Neuronal stem cell (in vitro differentiated cells): ENCODE measurements at regions not wholly inside any gene's neighbourhood (a gene's known extent, or its start where the extent isn't known, plus 50 kb on each side); places are given as distances from the start of the nearest gene placed in this dataset.

ENCODE experiments used
- DNase-seq: peaks from one replicate; pipeline ENCODE4 v3.0.0-alpha.2; 2013; ENCODE audit warnings: low spot score
- H2AFZ ChIP-seq: one replicate; pipeline ENCODE4 v1.6.1; 2013; ENCODE audit warnings: mild to moderate bottlenecking, low read length, inconsistent platforms
- H2AK5ac ChIP-seq: 2 replicates; pipeline ENCODE4 v1.6.1; 2013; ENCODE audit warnings: low read depth, mild to moderate bottlenecking, inconsistent platforms, low read length, moderate library complexity, mixed read lengths
- H2BK120ac ChIP-seq: 2 replicates; pipeline ENCODE4 v1.6.1; 2013; ENCODE audit warnings: low read depth, mild to moderate bottlenecking, inconsistent platforms, low read length, moderate library complexity, mixed read lengths
- H2BK12ac ChIP-seq: one replicate; pipeline ENCODE4 v1.6.1; 2013; ENCODE audit warnings: low read length, inconsistent platforms
- H2BK15ac ChIP-seq: 2 replicates; pipeline ENCODE4 v1.6.1; 2013; ENCODE audit warnings: mild to moderate bottlenecking, low read length, inconsistent platforms, mixed read lengths
- H2BK5ac ChIP-seq: one replicate; pipeline ENCODE4 v1.6.1; 2013; ENCODE audit warnings: inconsistent platforms, mild to moderate bottlenecking, low read length, moderate library complexity
- H3K14ac ChIP-seq: one replicate; pipeline ENCODE4 v1.6.1; 2013; ENCODE audit warnings: low read length, inconsistent platforms
- H3K18ac ChIP-seq: 2 replicates; pipeline ENCODE4 v1.6.1; 2013; ENCODE audit warnings: low read length, inconsistent platforms
- H3K23ac ChIP-seq: 2 replicates; pipeline ENCODE4 v1.6.1; 2013; ENCODE audit warnings: low read depth, mild to moderate bottlenecking, mixed read lengths, low read length, inconsistent platforms; ENCODE audit not compliant: poor library complexity
- H3K27ac ChIP-seq: replicated peaks from 3 replicates; pipeline ENCODE4 v1.5.1; 2013; ENCODE audit warnings: low read length, inconsistent platforms
- H3K27me3 ChIP-seq, 3 experiments: 2 replicates each; pipeline ENCODE4 v1.6.1; 2013; ENCODE audit warnings: low read length in 3 of 3, mild to moderate bottlenecking in 2 of 3, inconsistent platforms in 1 of 3, low read depth in 1 of 3, mixed read lengths in 1 of 3, moderate library complexity in 1 of 3; ENCODE audit not compliant: control insufficient read depth in 3 of 3, insufficient read depth in 3 of 3
- H3K36me3 ChIP-seq, 2 donors: replicated peaks in 1 of 2; 2 replicates each; pipeline ENCODE4 v1.6.1; 2013; ENCODE audit warnings: low read length in 2 of 2; ENCODE audit not compliant: control insufficient read depth in 2 of 2, insufficient read depth in 2 of 2
- H3K4ac ChIP-seq: 2 replicates; pipeline ENCODE4 v1.6.1; 2013; ENCODE audit warnings: inconsistent platforms, mild to moderate bottlenecking, low read length, moderate library complexity
- H3K4me1 ChIP-seq, 2 donors: 1 replicate in 1 of 2; 2 replicates in 1 of 2; pipeline ENCODE4 v1.6.1; 2013; ENCODE audit warnings: low read length in 2 of 2, low read depth in 1 of 2; ENCODE audit not compliant: control insufficient read depth in 2 of 2, insufficient read depth in 1 of 2
- H3K4me2 ChIP-seq: one replicate; pipeline ENCODE4 v1.6.1; 2013; ENCODE audit warnings: mild to moderate bottlenecking, low read length, inconsistent platforms; ENCODE audit not compliant: insufficient read depth, poor library complexity, severe bottlenecking
- H3K4me3 ChIP-seq, 2 donors: 2 replicates each; pipeline ENCODE4 v1.5.1; 2013; ENCODE audit warnings: low read length in 2 of 2, mild to moderate bottlenecking in 2 of 2, inconsistent platforms in 1 of 2, moderate library complexity in 1 of 2
- H3K79me1 ChIP-seq: one replicate; pipeline ENCODE4 v1.6.1; 2013; ENCODE audit warnings: low read depth, mild to moderate bottlenecking, inconsistent platforms, low read length, moderate library complexity
- H3K9ac ChIP-seq: one replicate; pipeline ENCODE4 v1.6.1; 2013; ENCODE audit warnings: mild to moderate bottlenecking, low read depth, low read length, inconsistent platforms; ENCODE audit not compliant: poor library complexity
- H3K9me3 ChIP-seq, 2 donors: replicated peaks in 1 of 2; 2 replicates each; pipeline versions ENCODE3 to v1.6.1; 2013; ENCODE audit warnings: low read length in 2 of 2, mild to moderate bottlenecking in 2 of 2, inconsistent platforms in 1 of 2, low read depth in 1 of 2, mixed read lengths in 1 of 2, moderate library complexity in 1 of 2; ENCODE audit not compliant: control insufficient read depth in 2 of 2, insufficient read depth in 1 of 2
- H4K8ac ChIP-seq: one replicate; pipeline ENCODE4 v1.6.1; 2013; ENCODE audit warnings: low read depth, mild to moderate bottlenecking, inconsistent platforms, low read length, moderate library complexity
- H4K91ac ChIP-seq: one replicate; pipeline ENCODE4 v1.6.1; 2013; ENCODE audit warnings: low read length, low read depth, mild to moderate bottlenecking, inconsistent platforms; ENCODE audit not compliant: poor library complexity
- WGBS, 2 donors: extraction: QIAGEN DNeasy Blood & Tissue Kit; methylation state at CpG; one replicate each; pipeline ENCODE4 v1.1.7; 2013; ENCODE audit warnings: missing lambda C conversion rate in 2 of 2, mixed read lengths in 1 of 2; ENCODE audit not compliant: insufficient read length in 2 of 2, insufficient replicate concordance in 1 of 2; ENCODE audit errors: extremely low coverage in 2 of 2; 5-methylcytosine and 5-hydroxymethylcytosine counted together

DNA sequence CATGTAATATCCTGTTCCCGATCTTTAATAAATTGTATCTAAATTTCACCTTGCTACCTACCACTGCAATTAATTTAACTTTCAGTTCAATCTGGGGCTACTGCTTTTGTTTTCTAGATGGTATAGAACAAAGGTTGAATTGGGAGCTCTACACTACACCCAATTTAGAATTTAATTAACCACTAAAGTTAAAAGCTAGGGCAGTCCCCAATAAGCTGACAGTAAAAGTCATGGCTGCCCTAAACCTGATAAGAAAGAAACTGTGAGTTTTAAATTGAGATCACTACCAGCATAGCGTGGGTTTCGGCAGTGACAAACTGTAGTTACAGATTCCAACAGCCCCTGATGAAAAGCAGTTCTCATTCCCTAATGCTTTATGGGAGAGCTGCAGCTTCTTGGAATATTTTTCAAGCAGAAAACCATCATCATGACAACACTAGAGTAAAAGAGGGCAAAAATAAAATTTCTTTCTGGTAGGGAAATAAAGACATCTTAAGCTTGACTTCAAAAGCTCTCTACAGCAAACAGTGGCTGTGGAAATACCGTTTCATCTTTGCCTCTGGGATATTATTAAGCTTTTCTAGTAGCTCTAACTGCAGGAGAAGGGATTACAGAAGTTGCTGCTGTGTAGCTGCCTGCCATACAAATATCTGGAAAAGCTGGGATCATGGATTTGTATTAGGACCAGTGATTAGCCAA lies 1372.1 kb downstream of the EPHA7 start:
- Histone ChIP-seq H2AK5ac (no peak overlapping the region), H4K91ac (no peak overlapping the region), H3K4me3 (no peak overlapping the region), H3K18ac (no peak overlapping the region), H2BK12ac (no peak overlapping the region), H3K79me1 (no peaks in the 10 kb centered on the region), H2BK15ac (no peak overlapping the region), H2AFZ (no peak overlapping the region), H3K27me3 (no peaks in the 10 kb centered on the region), H2BK120ac (no peak overlapping the region), H3K4me2 (no peak overlapping the region), H3K14ac (no peak overlapping the region), H3K4ac (no peak overlapping the region), H3K9me3 (no peaks in the 10 kb centered on the region), H3K4me1 (peaks cover 0 to 4% of the 10 kb centered on the region in 2 donors), H4K8ac (no peak overlapping the region), H3K36me3 (no peaks in the 10 kb centered on the region), H3K9ac (no peak overlapping the region), H3K27ac (no peak overlapping the region), H2BK5ac (no peak overlapping the region), H3K23ac (no peak overlapping the region)
- DNase-seq, result no peak
- WGBS, 2 donors, result no CpG with 5 or more reads among the region's 4 CpGs

DNA sequence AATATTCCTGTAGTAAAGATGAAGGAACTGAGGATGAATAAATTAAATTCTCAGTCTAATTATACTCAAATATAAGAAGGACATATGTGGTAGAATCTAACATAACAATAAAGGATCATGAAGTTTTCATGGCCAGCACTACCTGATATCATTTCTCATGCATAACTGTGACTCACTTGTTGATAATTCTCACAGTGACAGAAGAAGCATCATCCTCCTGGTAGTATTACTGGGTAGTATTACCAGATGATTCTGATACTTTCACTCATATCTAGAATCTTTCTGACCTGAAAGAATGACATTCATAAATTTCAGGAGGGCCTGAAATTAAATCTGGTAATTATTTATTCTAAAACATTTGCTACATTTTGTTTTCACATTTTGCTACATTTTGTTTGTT lies 1375.0 kb downstream of the EPHA7 start:
- H3K27me3 ChIP-seq, result no peaks in the 10 kb centered on the region

GRCh38 chr6:92043777-92044176 lies 1375.6 kb downstream of the EPHA7 start:
- Histone ChIP-seq H3K79me1 (no peaks in the 10 kb centered on the region), H4K8ac (no peak overlapping the region), H3K4me2 (no peak overlapping the region), H3K36me3 (no peaks in the 10 kb centered on the region), H3K23ac (no peak overlapping the region), H3K18ac (no peak overlapping the region), H2BK15ac (no peak overlapping the region), H4K91ac (no peak overlapping the region), H3K4me1 (peaks cover 0 to 4% of the 10 kb centered on the region in 2 donors), H3K27ac (no peak overlapping the region), H3K14ac (no peak overlapping the region), H3K9ac (no peak overlapping the region), H3K4me3 (no peak overlapping the region), H2AFZ (no peak overlapping the region), H2BK120ac (no peak overlapping the region), H2AK5ac (no peak overlapping the region), H3K4ac (no peak overlapping the region), H2BK12ac (no peak overlapping the region), H2BK5ac (no peak overlapping the region), H3K9me3 (no peaks in the 10 kb centered on the region), H3K27me3 (no peaks in the 10 kb centered on the region)
- no peak for DNase-seq
- no CpG with 5 or more reads among the region's 3 CpGs for WGBS, 2 donors

More for the DNA sequence above, 1375.0 kb downstream of the EPHA7 start:
- Histone ChIP-seq H3K4me2 (no peak overlapping the region), H2AK5ac (no peak overlapping the region), H4K8ac (no peak overlapping the region), H4K91ac (no peak overlapping the region), H2BK120ac (no peak overlapping the region), H3K36me3 (no peaks in the 10 kb centered on the region), H3K9me3 (no peaks in the 10 kb centered on the region), H3K23ac (no peak overlapping the region), H2BK5ac (no peak overlapping the region), H3K18ac (no peak overlapping the region), H3K4me1 (peaks cover 0 to 4% of the 10 kb centered on the region in 2 donors), H3K4ac (no peak overlapping the region), H3K9ac (no peak overlapping the region), H3K79me1 (no peaks in the 10 kb centered on the region), H3K4me3 (no peak overlapping the region), H2AFZ (no peak overlapping the region), H3K27ac (no peak overlapping the region), H3K14ac (no peak overlapping the region), H2BK12ac (no peak overlapping the region), H2BK15ac (no peak overlapping the region)
- DNase-seq, result no peak

DNA sequence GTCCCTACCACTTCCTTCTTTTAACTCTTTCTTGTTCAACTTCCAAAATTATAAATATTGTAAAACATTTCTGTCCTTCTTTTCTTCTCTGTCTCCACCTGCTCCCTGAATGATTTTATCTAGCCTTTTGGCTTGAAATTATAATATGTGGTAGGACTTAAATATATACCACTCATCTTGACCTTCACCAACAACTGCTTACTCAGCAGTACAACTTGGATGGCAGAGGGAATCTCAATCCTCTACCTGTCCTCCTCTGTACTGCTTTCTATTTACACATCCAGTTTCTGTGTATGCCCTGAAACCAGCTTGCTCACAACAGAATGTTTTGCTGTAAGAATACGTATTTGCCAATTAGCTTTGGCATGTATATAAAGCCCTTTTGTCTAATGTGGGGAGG lies 1392.5 kb downstream of the EPHA7 start:
- no peaks in the 10 kb centered on the region for H3K79me1 ChIP-seq

More for the DNA sequence above, 1392.5 kb downstream of the EPHA7 start:
- no peak overlapping the region for H2BK120ac ChIP-seq
- no peak overlapping the region for H3K23ac ChIP-seq
- no CpG with 5 or more reads among the region's 1 CpG for WGBS, 2 donors
- H4K8ac ChIP-seq, result no peak overlapping the region
- no peaks in the 10 kb centered on the region for H3K36me3 ChIP-seq
- H2BK15ac ChIP-seq, result no peak overlapping the region
- H3K27ac ChIP-seq, result no peak overlapping the region
- no peak overlapping the region for H3K18ac ChIP-seq
- H2BK5ac ChIP-seq, result no peak overlapping the region
- no peak overlapping the region for H3K9ac ChIP-seq
- no peak overlapping the region for H3K4me3 ChIP-seq
- H3K4ac ChIP-seq, result no peak overlapping the region
- H3K4me2 ChIP-seq, result no peak overlapping the region
- no peak overlapping the region for H4K91ac ChIP-seq
- no peak for DNase-seq
- no peaks in the 10 kb centered on the region for H3K4me1 ChIP-seq
- H2AK5ac ChIP-seq, result no peak overlapping the region
- H2BK12ac ChIP-seq, result no peak overlapping the region
- no peak overlapping the region for H2AFZ ChIP-seq
- no peaks in the 10 kb centered on the region for H3K27me3 ChIP-seq
- H3K14ac ChIP-seq, result no peak overlapping the region
- no peaks in the 10 kb centered on the region for H3K9me3 ChIP-seq
